H4 (cell line): ENCODE measurements at regions not wholly inside any gene's neighbourhood (a gene's known extent, or its start where the extent isn't known, plus 50 kb on each side); places are given as distances from the start of the nearest gene placed in this dataset.

Experiments used
- DNase-seq: peaks from one replicate; pipeline ENCODE4 v3.0.0-alpha.2; 2015; ENCODE audit warnings: low spot score

DNA sequence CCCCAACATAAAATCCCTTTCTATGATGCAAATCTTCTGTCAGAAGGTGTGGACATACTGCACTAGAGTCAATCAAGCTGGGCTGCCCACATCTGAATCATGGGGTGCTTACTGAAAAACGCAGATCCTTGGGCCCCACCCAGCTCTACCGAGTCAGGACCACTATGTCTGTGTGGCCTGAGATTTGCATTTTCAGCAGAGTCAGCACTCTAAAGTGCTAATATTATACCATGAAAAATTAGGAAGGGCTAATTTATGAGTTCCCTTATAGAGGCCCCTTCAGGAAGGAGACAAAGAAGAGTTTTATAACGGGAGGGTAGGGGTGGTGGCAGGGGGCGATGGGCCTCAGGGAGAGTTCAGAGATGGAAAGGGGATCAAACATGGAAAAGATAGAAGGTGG lies 163.3 kb upstream of the NABP1 start:
- no peak for DNase-seq

DNA sequence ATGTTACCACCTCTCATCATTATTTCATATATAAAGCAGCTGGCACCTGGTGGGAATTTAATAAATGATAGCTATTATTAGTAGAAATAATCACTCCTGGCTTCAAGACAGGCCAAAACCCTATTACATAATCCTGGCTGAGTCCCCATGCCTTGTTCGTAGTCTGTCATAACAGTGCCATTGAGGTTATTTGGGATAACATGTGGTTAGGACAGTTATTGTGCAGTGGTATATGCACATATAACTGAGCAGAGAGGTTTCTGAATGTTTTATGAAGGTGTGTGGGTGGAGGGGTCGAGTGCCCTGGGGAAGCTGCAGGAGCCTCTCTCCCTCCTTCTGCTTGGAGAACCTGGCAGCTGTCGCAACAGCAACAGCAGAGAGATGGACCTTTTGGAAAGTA lies 162.4 kb upstream of the NABP1 start:
- no peak for DNase-seq

- no peak for DNase-seq
These were observed 161.7 kb upstream of the NABP1 start for GRCh38 chr2:191516260-191516659.

DNA sequence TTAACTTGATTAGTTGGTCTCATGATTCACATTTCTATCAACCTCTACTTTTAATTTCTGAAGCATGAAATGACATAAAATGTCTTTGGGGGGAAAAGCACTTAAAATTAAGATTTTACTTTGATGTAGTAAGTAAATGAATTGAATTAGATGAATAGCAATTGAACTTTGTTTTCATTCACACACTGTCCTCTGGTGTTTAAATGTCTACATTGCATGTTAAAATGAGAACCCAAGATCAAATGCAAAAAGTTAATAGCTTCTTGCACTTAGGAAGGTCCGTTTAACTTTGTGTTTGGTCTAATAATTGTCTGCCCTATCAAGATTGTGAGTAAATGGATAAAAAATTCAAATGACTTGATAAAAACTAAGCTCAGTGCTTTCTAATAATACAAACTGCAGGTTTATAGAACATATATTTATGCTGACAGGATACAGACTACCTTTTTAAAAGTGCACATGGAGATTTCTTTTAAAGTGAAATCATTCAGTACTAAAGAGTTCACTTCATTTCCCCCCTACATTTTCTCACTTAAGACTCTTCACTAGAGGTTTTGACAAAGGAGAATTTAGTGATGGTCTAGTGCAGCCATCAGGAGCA lies 156.2 kb upstream of the NABP1 start:
- DNase-seq, result peak; percentile 21

DNA sequence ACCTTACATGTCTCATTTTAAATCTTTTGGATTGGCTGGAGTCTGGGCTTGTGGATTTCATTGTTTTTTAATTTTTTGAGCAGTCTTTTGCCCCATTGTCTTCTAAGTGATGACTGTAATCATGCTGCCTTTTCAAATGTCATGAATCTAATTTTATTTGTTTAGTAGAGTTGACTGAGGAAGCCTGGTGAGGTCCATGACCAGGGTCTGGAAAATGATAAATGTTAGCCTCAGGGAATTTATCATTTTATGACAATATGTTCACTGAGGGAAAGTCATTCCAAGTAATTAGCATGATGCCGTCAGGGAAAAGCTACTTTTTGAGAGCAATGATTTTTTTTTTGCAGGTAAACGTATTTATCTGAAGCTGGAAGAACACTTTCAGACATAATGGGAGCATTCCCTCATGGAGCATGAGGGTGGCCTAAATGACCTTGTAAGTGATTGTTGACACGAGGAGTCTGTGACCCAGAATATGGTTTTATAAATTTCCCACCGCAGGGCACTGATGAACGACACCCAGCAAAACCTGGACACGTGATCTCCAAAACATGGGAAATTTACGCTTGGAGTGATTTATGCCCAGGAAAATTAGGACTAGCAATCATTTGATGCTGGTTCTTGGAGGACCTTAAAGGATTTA lies 155.3 kb upstream of the NABP1 start:
- no peak for DNase-seq

- DNase-seq, result no peak
These were observed 151.8 kb upstream of the NABP1 start for GRCh38 chr2:191526091-191526490.

- DNase-seq, result no peak
These were observed 151.4 kb upstream of the NABP1 start for GRCh38 chr2:191526536-191526935.

GRCh38 chr2:191526953-191527556 lies 150.9 kb upstream of the NABP1 start:
- DNase-seq, result no peak

- DNase-seq, result no peak
These were observed 147.3 kb upstream of the NABP1 start for GRCh38 chr2:191530618-191531017.

GRCh38 chr2:191533693-191534180 lies 144.2 kb upstream of the NABP1 start:
- no peak for DNase-seq

DNA sequence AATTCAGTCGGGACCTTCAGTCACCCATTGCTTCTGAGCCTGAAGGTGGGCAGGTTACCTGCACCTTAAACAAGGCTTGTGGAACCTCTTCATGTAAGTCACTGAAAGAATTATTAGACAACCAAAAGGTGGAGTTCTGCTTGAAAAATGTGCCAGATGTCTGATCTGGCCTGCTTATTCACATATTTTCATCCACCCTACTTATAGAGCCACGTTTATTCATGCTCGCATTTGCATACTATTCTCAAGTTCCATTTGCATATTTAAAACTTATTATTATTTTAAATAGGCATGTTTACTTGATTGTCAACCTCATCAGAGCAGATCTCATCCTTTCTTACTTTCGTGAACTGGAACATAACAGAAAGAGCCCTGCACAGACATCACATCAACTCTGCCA lies 140.0 kb upstream of the NABP1 start:
- no peak for DNase-seq

DNA sequence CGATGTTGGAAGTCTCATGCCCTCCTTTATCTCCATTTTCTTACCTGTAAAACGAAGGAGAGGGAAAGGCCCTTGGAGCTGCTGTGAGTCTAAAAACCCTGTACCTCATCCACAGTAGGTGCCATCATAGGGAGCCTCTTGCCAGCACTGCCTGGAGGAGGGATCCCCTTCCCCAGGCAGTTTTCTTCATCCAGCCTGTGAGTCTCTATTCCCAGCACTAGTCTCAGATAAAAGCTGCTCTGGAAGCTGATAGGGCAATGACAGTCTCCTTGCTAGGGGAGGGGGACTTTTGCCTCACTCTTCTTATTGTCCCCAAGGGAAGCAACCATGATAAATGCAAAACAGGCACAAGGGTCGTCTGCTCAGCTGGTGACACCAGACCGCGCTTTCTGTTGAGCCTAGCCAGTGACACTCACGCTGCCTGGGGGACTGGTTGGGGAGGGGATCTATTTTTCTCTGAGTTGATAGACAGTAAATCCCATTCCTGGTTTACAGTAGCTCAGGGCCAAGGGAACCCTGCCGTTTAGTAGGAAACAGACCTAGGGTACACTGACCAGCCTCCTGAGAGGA lies 139.5 kb upstream of the NABP1 start:
- no peak for DNase-seq

- DNase-seq, result peak; percentile 39
These were observed 138.9 kb upstream of the NABP1 start for GRCh38 chr2:191539068-191539467.

DNA sequence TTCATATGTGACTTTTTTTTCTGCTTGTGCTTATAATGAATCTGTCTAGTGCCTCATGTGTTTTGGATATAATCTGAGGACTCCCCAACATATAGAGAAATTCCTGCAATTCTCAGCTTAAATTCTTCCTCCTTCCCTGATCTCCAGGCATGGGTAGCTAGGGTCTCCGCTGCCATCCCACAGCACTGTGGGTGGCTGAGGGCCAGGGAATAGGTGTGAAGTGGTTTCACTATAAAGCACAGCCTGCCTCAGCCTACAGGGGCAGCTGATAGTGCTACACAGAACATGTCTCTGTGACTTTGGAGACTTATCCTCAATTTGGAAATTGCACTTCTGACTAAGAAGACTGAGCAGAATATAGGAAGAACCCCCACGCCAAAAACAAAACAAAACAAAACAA lies 137.3 kb upstream of the NABP1 start:
- DNase-seq, result no peak

GRCh38 chr2:191543708-191544107 lies 134.2 kb upstream of the NABP1 start:
- no peak for DNase-seq

DNA sequence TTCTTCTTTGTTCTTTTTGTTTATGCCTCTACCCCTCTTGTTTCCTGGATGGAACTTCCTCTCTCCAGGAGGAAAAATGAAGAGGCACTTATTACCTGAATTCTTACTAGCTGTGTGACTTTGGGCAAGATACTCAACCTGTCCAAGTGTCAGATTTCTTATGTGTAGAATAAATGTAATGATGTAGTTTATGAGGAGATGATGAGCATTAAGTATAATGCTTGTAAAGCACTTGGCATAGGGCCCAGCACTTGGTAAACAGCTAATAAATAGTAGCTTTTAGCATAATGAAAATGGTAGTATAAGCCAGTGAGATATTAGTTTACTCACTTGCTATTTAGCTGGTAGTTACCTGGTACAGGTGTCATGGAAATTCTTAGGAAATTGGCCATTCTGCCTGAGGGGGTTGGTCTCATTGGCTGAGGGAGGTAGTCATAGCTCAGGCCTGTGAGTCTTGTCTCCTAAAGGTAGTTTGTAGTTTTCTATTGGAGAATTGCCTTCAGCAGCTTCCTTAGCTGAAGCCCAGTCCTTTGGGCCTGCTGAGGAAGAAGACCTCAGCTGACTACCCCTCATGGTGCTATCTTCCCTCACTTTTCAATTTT lies 133.4 kb upstream of the NABP1 start:
- no peak for DNase-seq

DNA sequence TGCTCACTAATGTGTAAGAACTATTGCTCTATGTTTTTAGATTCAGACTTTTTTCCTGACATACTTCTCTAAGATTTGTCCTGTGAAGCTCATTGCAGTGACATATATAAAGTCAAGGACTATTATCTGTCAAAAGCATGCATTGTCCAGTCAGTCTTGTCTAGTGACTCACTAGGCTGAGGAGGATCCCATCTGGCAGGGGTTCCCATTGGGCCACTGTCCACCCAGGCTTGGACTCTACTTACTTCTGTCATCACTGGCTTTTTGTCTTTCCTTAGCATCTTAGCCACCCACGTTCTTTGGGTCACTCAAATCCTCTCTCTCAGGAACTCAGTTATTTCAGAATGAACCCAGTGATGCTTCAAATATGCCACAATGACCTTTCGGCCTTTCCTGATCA lies 132.6 kb upstream of the NABP1 start:
- no peak for DNase-seq

DNA sequence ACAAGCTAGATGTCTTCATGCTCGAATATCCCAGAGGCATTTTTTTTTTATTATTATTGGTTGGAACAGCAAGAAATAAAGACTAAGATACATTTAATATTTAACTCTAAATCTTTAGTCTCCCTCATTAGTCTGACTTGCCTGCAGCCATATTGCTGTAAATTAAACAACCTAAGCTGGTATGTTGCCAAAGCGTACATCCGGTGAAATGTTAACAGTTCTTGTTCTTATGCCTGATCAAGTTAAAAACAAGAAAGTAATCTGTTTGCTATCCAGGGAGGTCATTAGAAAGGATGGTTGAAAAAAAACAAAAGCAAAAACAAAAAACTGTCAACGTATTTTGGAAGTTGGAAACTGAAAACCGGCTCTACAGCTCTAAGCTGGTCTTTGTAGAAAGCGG lies 125.9 kb upstream of the NABP1 start:
- DNase-seq, result no peak

- no peak for DNase-seq
These were observed 123.7 kb upstream of the NABP1 start for GRCh38 chr2:191554240-191554639.

DNA sequence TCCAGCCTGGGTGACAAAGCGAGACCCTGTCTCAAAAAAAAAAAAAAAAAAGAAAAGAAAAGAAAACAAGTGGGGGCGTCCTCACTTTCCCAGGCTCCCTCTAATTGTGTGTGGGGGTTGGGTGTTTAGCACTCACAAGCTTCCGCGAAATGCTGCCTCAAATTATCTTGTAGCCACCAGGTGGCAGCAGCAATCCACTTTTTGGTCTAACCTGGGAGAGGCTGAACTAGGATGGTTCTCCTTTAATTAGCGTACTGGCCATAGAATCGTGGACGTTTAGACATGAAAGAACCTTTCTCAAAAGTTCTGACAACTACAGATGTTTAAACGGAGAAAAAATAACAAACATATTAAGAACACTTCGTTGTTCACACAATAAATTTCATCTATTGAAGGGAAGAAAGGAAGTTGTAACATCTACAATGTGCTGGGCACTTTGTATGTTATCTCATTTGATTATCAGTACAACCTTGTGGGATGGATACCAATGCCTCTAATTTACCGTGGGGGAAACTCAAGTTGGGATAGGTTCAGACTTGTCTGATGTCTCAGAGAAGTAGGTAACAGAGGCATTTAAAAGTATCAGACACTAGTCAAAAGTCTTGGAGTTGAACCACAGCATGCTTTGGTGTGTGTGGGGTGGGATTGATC lies 122.7 kb upstream of the NABP1 start:
- DNase-seq, result peak; percentile 74

DNA sequence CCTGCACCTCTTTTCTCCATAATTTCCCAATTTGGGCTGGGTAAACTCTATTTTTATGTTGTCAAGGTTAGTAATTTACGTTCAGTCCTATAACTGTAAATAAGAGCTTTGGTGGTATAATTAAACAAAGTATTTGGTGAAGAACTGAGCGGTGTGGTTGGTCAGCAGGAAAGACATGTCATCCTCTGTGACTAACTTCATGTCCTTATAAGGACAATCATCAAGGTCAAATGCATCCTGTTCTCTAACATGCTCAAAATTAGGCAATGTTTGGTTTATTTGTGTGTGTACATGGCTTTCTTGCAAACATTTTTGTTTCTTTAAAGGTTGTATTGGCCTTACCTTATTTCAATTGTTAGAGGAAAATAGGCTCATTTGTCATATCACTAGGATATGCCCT lies 121.5 kb upstream of the NABP1 start:
- peak; percentile 11 for DNase-seq

GRCh38 chr2:191557841-191558240 lies 120.1 kb upstream of the NABP1 start:
- no peak for DNase-seq
